MCF 10A (cell line): ENCODE measurements at regions not wholly inside any gene's neighbourhood (a gene's known extent, or its start where the extent isn't known, plus 50 kb on each side); places are given as distances from the start of the nearest gene placed in this dataset.

Source experiments
- BruUV-seq: library from RNA; stranded (reverse); fragments of 400-500 nt; replicated peaks from 2 replicates; lab custom pipeline; 2021; lab: Mats Ljungman, UMichigan
- CTCF ChIA-PET: fragments of 300-600 bp; sonication (Branson Sonifier 250); formaldehyde crosslinking; extraction: SDS; loops from one replicate; lab custom pipeline; 2021; ENCODE audit warnings: antibody characterized with exemption, inconsistent platforms; lab: Yijun Ruan, JAX
- POLR2A ChIA-PET: fragments of 300-600, 350-650 bp; sonication (Branson Sonifier 250); formaldehyde crosslinking; extraction: SDS; loops from one replicate; lab custom pipeline; 2020; ENCODE audit warnings: antibody characterized with exemption, inconsistent platforms; lab: Yijun Ruan, JAX
- DNase-seq: peaks from one replicate; pipeline ENCODE4 v3.0.0-alpha.2; 2018; ENCODE audit not compliant: unreplicated experiment
- H3K27ac Mint-ChIP-seq: one replicate; pipeline ENCODE4 v1.8.0; 2022; ENCODE audit warnings: mild to moderate bottlenecking, low read depth, mixed read lengths; ENCODE audit not compliant: unreplicated experiment
- H3K27me3 Mint-ChIP-seq: one replicate; pipeline ENCODE4 v1.8.0; 2022; ENCODE audit warnings: mixed read lengths; ENCODE audit not compliant: insufficient read depth, unreplicated experiment
- H3K36me3 Mint-ChIP-seq: one replicate; pipeline ENCODE4 v1.8.0; 2022; ENCODE audit warnings: mild to moderate bottlenecking, moderate library complexity, mixed read lengths; ENCODE audit not compliant: insufficient read depth, unreplicated experiment
- H3K4me1 Mint-ChIP-seq: one replicate; pipeline ENCODE4 v1.8.0; 2022; ENCODE audit warnings: mixed read lengths; ENCODE audit not compliant: insufficient read depth, unreplicated experiment
- H3K4me3 Mint-ChIP-seq: one replicate; pipeline ENCODE4 v1.8.0; 2022; ENCODE audit warnings: mild to moderate bottlenecking, moderate library complexity, mixed read lengths; ENCODE audit not compliant: unreplicated experiment
- H3K9me3 Mint-ChIP-seq: one replicate; pipeline ENCODE4 v1.8.0; 2022; ENCODE audit warnings: mixed read lengths; ENCODE audit not compliant: unreplicated experiment
- intact Hi-C: fragments of 100-400 bp; cut with micrococcal nuclease; formaldehyde crosslinking; loops from 2 replicates; pipeline ENCODE4 v1.14.1; 2022
- TF ChIP-seq, protein P1 (sequence below): fragments of 200-600 bp; IDR thresholded peaks from one replicate; pipeline ENCODE4 v1.8.0; 2022; ENCODE audit warnings: antibody characterized with exemption, mild to moderate bottlenecking; ENCODE audit not compliant: unreplicated experiment

DNA sequence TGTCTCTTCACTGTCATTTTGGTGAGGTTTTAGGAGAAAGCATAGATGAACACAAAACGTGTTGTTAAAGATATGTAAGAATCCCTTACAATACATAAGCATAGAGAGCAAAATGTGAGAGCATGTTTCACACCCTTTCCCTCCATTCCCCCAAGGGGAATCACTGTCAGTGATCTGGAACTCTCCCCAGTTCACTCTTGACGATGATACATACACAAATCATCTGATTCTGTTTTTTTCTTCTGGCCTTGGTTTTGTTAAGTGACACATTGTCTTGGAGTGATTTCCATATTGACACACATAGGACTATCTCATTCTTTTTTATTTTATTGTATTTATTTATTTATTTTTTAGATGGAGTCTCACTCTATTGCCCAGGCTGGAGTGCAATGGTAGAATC lies 53.7 kb upstream of the TANC1 start:
- Mint-ChIP-seq H3K27me3 (no peaks in the 10 kb centered on the region), H3K4me1 (no peaks in the 10 kb centered on the region), H3K27ac (no peak overlapping the region), H3K9me3 (no peaks in the 10 kb centered on the region), H3K36me3 (no peaks in the 10 kb centered on the region), H3K4me3 (no peak overlapping the region)
- intact Hi-C loops, result no loop called here
- POLR2A ChIA-PET, result interaction anchor here (1.7 kb wide), 1 partner anchor 23 kb away, joined by 4 read pairs; no protein-coding TSS in a partner anchor
- TF ChIP-seq, protein P1, sequence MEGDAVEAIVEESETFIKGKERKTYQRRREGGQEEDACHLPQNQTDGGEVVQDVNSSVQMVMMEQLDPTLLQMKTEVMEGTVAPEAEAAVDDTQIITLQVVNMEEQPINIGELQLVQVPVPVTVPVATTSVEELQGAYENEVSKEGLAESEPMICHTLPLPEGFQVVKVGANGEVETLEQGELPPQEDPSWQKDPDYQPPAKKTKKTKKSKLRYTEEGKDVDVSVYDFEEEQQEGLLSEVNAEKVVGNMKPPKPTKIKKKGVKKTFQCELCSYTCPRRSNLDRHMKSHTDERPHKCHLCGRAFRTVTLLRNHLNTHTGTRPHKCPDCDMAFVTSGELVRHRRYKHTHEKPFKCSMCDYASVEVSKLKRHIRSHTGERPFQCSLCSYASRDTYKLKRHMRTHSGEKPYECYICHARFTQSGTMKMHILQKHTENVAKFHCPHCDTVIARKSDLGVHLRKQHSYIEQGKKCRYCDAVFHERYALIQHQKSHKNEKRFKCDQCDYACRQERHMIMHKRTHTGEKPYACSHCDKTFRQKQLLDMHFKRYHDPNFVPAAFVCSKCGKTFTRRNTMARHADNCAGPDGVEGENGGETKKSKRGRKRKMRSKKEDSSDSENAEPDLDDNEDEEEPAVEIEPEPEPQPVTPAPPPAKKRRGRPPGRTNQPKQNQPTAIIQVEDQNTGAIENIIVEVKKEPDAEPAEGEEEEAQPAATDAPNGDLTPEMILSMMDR, result no peak
- BruUV-seq, result no TSS peak
- no peak for DNase-seq
- CTCF ChIA-PET, result interaction anchor here (2.3 kb wide), 1 partner anchor 204 kb away, joined by 7 read pairs; no protein-coding TSS in a partner anchor

DNA sequence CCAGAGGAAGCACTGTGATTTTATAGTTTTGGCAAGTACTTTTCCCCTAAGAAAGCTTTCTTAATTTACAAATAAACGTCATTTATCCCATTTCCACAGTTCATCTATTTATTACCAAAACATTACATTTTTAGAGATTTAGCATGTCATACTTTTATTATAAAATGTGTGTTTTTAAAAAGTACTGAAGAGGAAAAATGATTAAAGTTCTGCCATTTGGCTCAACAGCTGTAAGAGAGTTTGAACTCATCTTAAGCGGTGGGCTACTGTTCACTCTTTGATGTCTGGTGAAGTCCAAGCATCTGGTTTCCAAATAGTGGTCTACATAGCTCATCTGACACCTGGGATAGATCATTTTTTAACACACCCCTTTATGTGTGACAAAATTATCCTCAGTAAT lies 51.3 kb upstream of the TANC1 start:
- no peak overlapping the region for H3K4me3 Mint-ChIP-seq
- no peaks in the 10 kb centered on the region for H3K9me3 Mint-ChIP-seq
- TF ChIP-seq, protein P1, result no peak
- no peak for DNase-seq
- intact Hi-C loops, result no loop called here
- H3K4me1 Mint-ChIP-seq, result peaks cover under 1% of the 10 kb centered on the region
- ChIA-PET POLR2A (interaction anchor here (0.6 kb wide), 1 partner anchor 487 kb away, joined by 3 read pairs; no protein-coding TSS in a partner anchor), CTCF (interaction anchor here (0.6 to 0.7 kb wide), 2 partner anchors 14 to 115 kb away, joined by 4 to 6 read pairs; no protein-coding TSS in a partner anchor)
- no TSS peak for BruUV-seq
- no peak overlapping the region for H3K27ac Mint-ChIP-seq
- no peaks in the 10 kb centered on the region for H3K36me3 Mint-ChIP-seq
- no peaks in the 10 kb centered on the region for H3K27me3 Mint-ChIP-seq

DNA sequence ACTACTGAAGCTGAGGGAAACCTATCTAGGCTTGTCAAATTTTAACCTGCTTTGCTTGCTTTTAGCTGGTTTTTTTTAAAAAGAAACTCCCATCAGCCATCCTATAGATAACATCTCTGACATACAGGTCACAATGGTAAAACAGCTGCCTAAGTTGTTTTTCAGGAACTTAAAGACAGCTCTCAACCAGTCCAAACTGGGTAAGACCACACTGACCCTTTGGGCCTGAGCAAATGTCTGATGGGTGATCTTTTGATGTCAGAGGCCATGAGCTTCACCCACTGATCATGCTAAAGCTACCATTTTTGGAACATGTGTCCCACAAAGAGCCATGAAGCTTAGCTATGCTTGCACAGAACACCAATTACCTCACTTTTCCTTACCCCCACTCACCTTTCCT lies 50.0 kb upstream of the TANC1 start:
- POLR2A ChIA-PET, result interaction anchor here (0.7 to 0.8 kb wide), 3 partner anchors 12 to 58 kb away, joined by 3 to 5 read pairs (median 3); no protein-coding TSS in a partner anchor
- TF ChIP-seq, protein P1, result no peak
- DNase-seq, result no peak
- CTCF ChIA-PET, result interaction anchor here (0.7 kb wide), 1 partner anchor 158 kb away, joined by 3 read pairs; no protein-coding TSS in a partner anchor
- Mint-ChIP-seq H3K27ac (no peak overlapping the region), H3K4me1 (peaks cover 13% of the 10 kb centered on the region), H3K27me3 (no peaks in the 10 kb centered on the region), H3K4me3 (no peak overlapping the region), H3K36me3 (no peaks in the 10 kb centered on the region), H3K9me3 (no peaks in the 10 kb centered on the region)
- BruUV-seq, result no TSS peak
- intact Hi-C loops, result no loop called here
